Heart left ventricle (tissue), 16 donors: ENCODE measurements at regions not wholly inside any gene's neighbourhood (a gene's known extent, or its start where the extent isn't known, plus 50 kb on each side); places are given as distances from the start of the nearest gene placed in this dataset.

Experiments
- ATAC-seq, 4 donors: fragments of 200-7000 bp; cut with Tn5 transposase; one replicate each; pipeline ENCODE4 v1.9.1; 2020 to 2022; ENCODE audit warnings: moderate library complexity in 4 of 4, mild to moderate bottlenecking in 3 of 4, moderate number of reproducible peaks in 1 of 4
- DNase-seq, 5 donors: peaks; one replicate each; pipeline ENCODE4 v3.0.0-alpha.2; 2020
- H3K27ac ChIP-seq, 12 donors: fragments of 200-600 bp; sonication (generic) in 4 of 12; one replicate each; pipeline versions ENCODE4 v1.5.0 to v1.8.0; 2016 to 2022; ENCODE audit warnings: mild to moderate bottlenecking in 2 of 12
- H3K27me3 ChIP-seq, 9 donors: fragments of 200-600 bp; sonication (generic) in 2 of 9; one replicate each; pipeline versions ENCODE4 v1.5.1 to v1.8.0; 2016 to 2022; ENCODE audit warnings: mild to moderate bottlenecking in 3 of 9
- H3K36me3 ChIP-seq, 9 donors: fragments of 200-600 bp; sonication (generic) in 2 of 9; one replicate each; pipeline versions ENCODE4 v1.5.0 to v1.8.0; 2018 to 2022; ENCODE audit warnings: mild to moderate bottlenecking in 2 of 9
- H3K4me1 ChIP-seq, 12 donors: fragments of 200-600 bp; sonication (generic) in 4 of 12; one replicate each; pipeline versions ENCODE4 v1.5.0 to v1.8.0; 2016 to 2022; ENCODE audit warnings: mild to moderate bottlenecking in 3 of 12
- H3K4me3 ChIP-seq, 12 donors: fragments of 200-600 bp; sonication (generic) in 4 of 12; one replicate each; pipeline versions ENCODE4 v1.5.0 to v1.8.0; 2017 to 2022; ENCODE audit warnings: mild to moderate bottlenecking in 9 of 12, moderate library complexity in 4 of 12
- H3K9me3 ChIP-seq, 12 donors: fragments of 200-600 bp; sonication (generic) in 4 of 12; one replicate each; pipeline versions ENCODE4 v1.5.0 to v1.8.0; 2016 to 2022; ENCODE audit warnings: mild to moderate bottlenecking in 1 of 12
- CTCF ChIP-seq, 12 donors: fragments of 200-600 bp; sonication (generic) in 4 of 12; IDR thresholded peaks; one replicate each; pipeline versions ENCODE4 v1.5.0 to v1.8.0; 2018 to 2022; ENCODE audit warnings: antibody characterized with exemption in 12 of 12, mild to moderate bottlenecking in 5 of 12
- POLR2A ChIP-seq, 2 donors: fragments of 450-650 bp; IDR thresholded peaks; one replicate each; pipeline ENCODE4 v1.6.1; 2017; ENCODE audit warnings: antibody characterized with exemption in 2 of 2, mild to moderate bottlenecking in 2 of 2, moderate library complexity in 2 of 2
- WGBS, 4 donors: extraction: QIAGEN DNeasy Blood & Tissue Kit in 2 of 4; methylation state at CpG; one replicate each; pipeline versions ENCODE4 v1.1.5 to v1.1.7; 2013 to 2018; 5-methylcytosine and 5-hydroxymethylcytosine counted together
- intact Hi-C, 10 donors: fragments of 100-400 bp; cut with DNase I; formaldehyde crosslinking; loops; one replicate each; pipeline versions ENCODE4 v1.11.1 to v1.14.2; 2022
- donor health status: ischemic (EF 13 %, LVEDD 7.1; RV severe dilation, severe dysfunction).
- donor health status: healthy with polysubstance abuse.
- donor health status: DM: no; HTN: yes; CAD: no.
- donor health status: DM: no; HTN: no; CAD: no.
- donor health status: ischemic (EF 25% LVEDD 6.9; RV normal size, moderate dysfunction).
- donor health status: ischemic (EF 25% LVEDD 5.7; RV mildly dilated, moderate dysfunction).
- donor health status: healthy.
- donor health status: DM: yes; HTN: yes; CAD: no.
- donor health status: ischemic (EF 35%, LVEDD 5.7; RV mildly dilated, moderate dysfunction).
- donor health status: nonischemic (EF 11% LVEDD 7.7; RV severe dilation, severe dysfunction).
- donor health status: DM: yes; HTN: yes; CAD: no.
- donor health status: PGD.
- donor health status: ischemic (EF 29% LVEDD 5.4; RV normal size, mild dysfunction).
- donor health status: nonischemic (EF 23%, LVEDD 6.1; RV moderate dilation, normal function).

GRCh38 chr5:29213475-29213874, 1980.0 kb upstream of the CDH6 start:
- 78 to 85% (median 81%) methylated on average over 3 of the region's 3 CpGs for WGBS, 4 donors
- intact Hi-C loops, result no loop called here
- Histone ChIP-seq H3K27me3 (no peaks in the 10 kb centered on the region), H3K4me1 (no peaks in the 10 kb centered on the region), H3K27ac (no peak overlapping the region), H3K4me3 (no peak overlapping the region), H3K9me3 (no peaks in the 10 kb centered on the region), H3K36me3 (no peaks in the 10 kb centered on the region)
- TF ChIP-seq POLR2A (IDR thresholded peaks at IDR 0.05) (no peak), CTCF (IDR thresholded peaks at IDR 0.05) (no peak)
- DNase-seq, result no peak
- no peak for ATAC-seq

GRCh38 chr5:29208024-29208423, 1985.5 kb upstream of the CDH6 start:
- Histone ChIP-seq H3K27me3 (no peaks in the 10 kb centered on the region), H3K9me3 (no peaks in the 10 kb centered on the region), H3K4me3 (no peak overlapping the region), H3K36me3 (no peaks in the 10 kb centered on the region), H3K27ac (no peak overlapping the region), H3K4me1 (no peaks in the 10 kb centered on the region)
- TF ChIP-seq POLR2A (IDR thresholded peaks at IDR 0.05) (no peak), CTCF (IDR thresholded peaks at IDR 0.05) (no peak)
- no peak for ATAC-seq
- intact Hi-C loops, result no loop called here
- no peak for DNase-seq

GRCh38 chr5:29203049-29203448, 1990.4 kb upstream of the CDH6 start:
- Histone ChIP-seq H3K4me3 (no peak overlapping the region), H3K27ac (no peak overlapping the region), H3K4me1 (no peaks in the 10 kb centered on the region), H3K27me3 (no peaks in the 10 kb centered on the region), H3K36me3 (no peaks in the 10 kb centered on the region), H3K9me3 (peaks cover 0 to 3% (median 0%) of the 10 kb centered on the region in 12 donors)
- intact Hi-C loops, result no loop called here
- ATAC-seq (no peak), DNase-seq (no peak)
- TF ChIP-seq POLR2A (IDR thresholded peaks at IDR 0.05), result no peak
- TF ChIP-seq CTCF (IDR thresholded peaks at IDR 0.05), result no peak

GRCh38 chr5:29197631-29198454, 1995.6 kb upstream of the CDH6 start:
- DNase-seq (no peak), ATAC-seq (no peak)
- Histone ChIP-seq H3K36me3 (no peaks in the 10 kb centered on the region), H3K27ac (no peak overlapping the region), H3K4me3 (no peak overlapping the region), H3K9me3 (peaks cover 0 to 4% (median 0%) of the 10 kb centered on the region in 12 donors), H3K27me3 (no peaks in the 10 kb centered on the region), H3K4me1 (no peaks in the 10 kb centered on the region)
- intact Hi-C loops, result no loop called here
- TF ChIP-seq POLR2A (IDR thresholded peaks at IDR 0.05), result no peak
- TF ChIP-seq CTCF (IDR thresholded peaks at IDR 0.05), result no peak
- 51 to 63% (median 61%) methylated on average over 2 of the region's 2 CpGs for WGBS, 4 donors
